HepG2 (cell line): ENCODE measurements at regions not wholly inside any gene's neighbourhood (a gene's known extent, or its start where the extent isn't known, plus 50 kb on each side); places are given as distances from the start of the nearest gene placed in this dataset.

ENCODE experiments used
- CTCF ChIP-seq: sonication (generic); formaldehyde crosslinking; IDR thresholded peaks from 2 replicates; pipeline ENCODE4 v1.5.0; 2020; ENCODE audit warnings: mild to moderate bottlenecking, missing genetic modification reagents, moderate library complexity
- GZF1 ChIP-seq: sonication (generic); formaldehyde crosslinking; IDR thresholded peaks from 2 replicates; pipeline ENCODE4 v1.5.1; 2020; ENCODE audit warnings: mild to moderate bottlenecking, missing genetic modification reagents
- KMT2B ChIP-seq: IDR thresholded peaks from 2 replicates; pipeline ENCODE4 v1.6.1; 2016; ENCODE audit warnings: missing genetic modification reagents, missing compliant biosample characterization
- MAX ChIP-seq: IDR thresholded peaks from 2 replicates; pipeline ENCODE4 v1.6.1; 2012; ENCODE audit warnings: inconsistent platforms
- POLR2A ChIP-seq, 2 experiments: IDR thresholded peaks; 2 replicates each; pipeline ENCODE4 v1.6.1; 2011; ENCODE audit warnings: low read depth in 2 of 2, low read length in 2 of 2, mild to moderate bottlenecking in 1 of 2, moderate library complexity in 1 of 2; ENCODE audit not compliant: insufficient read depth in 1 of 2
- PRPF4 ChIP-seq: fragments of 200-400 bp; formaldehyde crosslinking; IDR thresholded peaks from 2 replicates; pipeline ENCODE4 v1.6.1; 2016; ENCODE audit warnings: low read length, low read depth; ENCODE audit not compliant: poor library complexity, severe bottlenecking
- REST ChIP-seq, 2 experiments: IDR thresholded peaks; 2 replicates each; pipeline ENCODE4 v1.6.1; 2011 to 2012; ENCODE audit warnings: low read length in 2 of 2, borderline replicate concordance in 1 of 2, low read depth in 1 of 2, mild to moderate bottlenecking in 1 of 2, moderate library complexity in 1 of 2
- ZNF382 ChIP-seq: sonication (generic); formaldehyde crosslinking; IDR thresholded peaks from 2 replicates; pipeline ENCODE4 v1.5.0; 2020; ENCODE audit warnings: missing genetic modification reagents, mild to moderate bottlenecking, borderline replicate concordance
- ZNF768 ChIP-seq: sonication (generic); formaldehyde crosslinking; IDR thresholded peaks from 2 replicates; pipeline ENCODE4 v1.4.0; 2020; ENCODE audit warnings: missing genetic modification reagents
- ZSCAN30 ChIP-seq: sonication (generic); formaldehyde crosslinking; IDR thresholded peaks from 2 replicates; pipeline ENCODE4 v1.5.0; 2020; ENCODE audit warnings: mild to moderate bottlenecking, missing genetic modification reagents

DNA sequence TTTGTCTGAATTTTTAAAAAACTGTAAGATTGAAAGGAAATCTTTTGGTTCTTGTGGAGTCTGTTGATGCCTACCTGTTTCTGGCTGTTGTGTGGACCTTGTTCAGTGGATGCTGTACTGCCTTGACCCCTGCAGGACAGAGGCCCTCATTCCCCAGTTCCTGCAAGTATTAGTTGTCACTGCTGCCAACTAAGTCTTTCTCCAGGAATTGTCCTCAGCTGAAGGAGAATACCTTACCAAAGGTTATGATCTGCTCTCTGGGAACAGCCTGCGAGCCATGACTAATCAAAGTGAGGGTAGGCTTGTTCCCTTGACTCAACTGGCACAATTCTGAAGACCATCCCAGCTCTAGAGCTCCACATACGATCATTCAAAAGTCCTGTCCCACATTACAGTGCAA is 145.3 kb upstream of the FST start:
- TF ChIP-seq MAX = no peak
- no peak for TF ChIP-seq ZNF382 (CRISPR knock-in tag)
- TF ChIP-seq PRPF4 = no peak
- TF ChIP-seq KMT2B (CRISPR knock-in tag) = no peak
- no peak for TF ChIP-seq GZF1 (CRISPR knock-in tag)
- peak; percentile 55 for TF ChIP-seq CTCF
- TF ChIP-seq ZSCAN30 (CRISPR knock-in tag) = no peak
- no peak for TF ChIP-seq ZNF768
- no peak for TF ChIP-seq REST (IDR thresholded peaks at IDR 0.05; ENCODE audit: borderline replicate concordance in 1 of 2, low read depth in 1 of 2, low read length in 2 of 2)
- TF ChIP-seq POLR2A (IDR thresholded peaks at IDR 0.05; ENCODE audit: insufficient read depth in 1 of 2, low read depth in 2 of 2, low read length in 2 of 2) = no peak
